ENCODE measurements at regions not wholly inside any gene's neighbourhood (a gene's known extent, or its start where the extent isn't known, plus 50 kb on each side); places are given as distances from the start of the nearest gene placed in this dataset.

DNA sequence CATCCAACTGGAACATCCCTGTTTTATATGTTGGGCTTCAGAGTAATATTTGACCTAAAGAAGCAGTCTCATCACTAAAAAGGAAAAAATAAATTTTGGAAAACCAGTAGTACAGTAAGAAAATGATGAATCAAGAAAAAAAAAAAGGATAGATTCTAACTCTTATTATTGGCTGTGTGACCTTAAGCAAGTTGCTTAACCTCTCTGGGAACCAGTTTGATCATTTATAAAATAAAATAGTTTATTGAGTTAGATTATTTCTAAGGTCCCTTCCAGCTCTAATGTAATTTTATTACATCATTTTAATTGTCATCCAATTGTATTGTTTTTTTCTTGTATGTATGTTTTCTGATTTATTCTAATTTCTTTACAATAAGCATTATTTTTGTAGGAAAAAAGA lies 127.0 kb downstream of the PRELID2 start:
- H3K4me2 ChIP-seq (ENCODE audit: low read length): no peak overlapping the region
- H3K4me1 ChIP-seq (ENCODE audit: low read length): no peaks in the 10 kb centered on the region
- no peaks in the 10 kb centered on the region for H3K36me3 ChIP-seq (replicated peaks; ENCODE audit: low read depth, low read length)
- H3K4me3 ChIP-seq (ENCODE audit: low read length): no peak overlapping the region
- TF ChIP-seq, protein P1, sequence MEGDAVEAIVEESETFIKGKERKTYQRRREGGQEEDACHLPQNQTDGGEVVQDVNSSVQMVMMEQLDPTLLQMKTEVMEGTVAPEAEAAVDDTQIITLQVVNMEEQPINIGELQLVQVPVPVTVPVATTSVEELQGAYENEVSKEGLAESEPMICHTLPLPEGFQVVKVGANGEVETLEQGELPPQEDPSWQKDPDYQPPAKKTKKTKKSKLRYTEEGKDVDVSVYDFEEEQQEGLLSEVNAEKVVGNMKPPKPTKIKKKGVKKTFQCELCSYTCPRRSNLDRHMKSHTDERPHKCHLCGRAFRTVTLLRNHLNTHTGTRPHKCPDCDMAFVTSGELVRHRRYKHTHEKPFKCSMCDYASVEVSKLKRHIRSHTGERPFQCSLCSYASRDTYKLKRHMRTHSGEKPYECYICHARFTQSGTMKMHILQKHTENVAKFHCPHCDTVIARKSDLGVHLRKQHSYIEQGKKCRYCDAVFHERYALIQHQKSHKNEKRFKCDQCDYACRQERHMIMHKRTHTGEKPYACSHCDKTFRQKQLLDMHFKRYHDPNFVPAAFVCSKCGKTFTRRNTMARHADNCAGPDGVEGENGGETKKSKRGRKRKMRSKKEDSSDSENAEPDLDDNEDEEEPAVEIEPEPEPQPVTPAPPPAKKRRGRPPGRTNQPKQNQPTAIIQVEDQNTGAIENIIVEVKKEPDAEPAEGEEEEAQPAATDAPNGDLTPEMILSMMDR (IDR thresholded peaks at IDR 0.05; ENCODE audit: low read depth, low read length): no peak
- TF ChIP-seq EZH2phosphoT487 (IDR thresholded peaks at IDR 0.05; ENCODE audit: low read depth): no peak
- no peak overlapping the region for H2AFZ ChIP-seq (ENCODE audit: low read depth, low read length)
- H4K20me1 ChIP-seq (ENCODE audit: insufficient read depth, low read length): no peaks in the 10 kb centered on the region
- no peak overlapping the region for H3K27ac ChIP-seq (ENCODE audit: low read length)
- no peaks in the 10 kb centered on the region for H3K9me3 ChIP-seq (ENCODE audit: insufficient read depth, low read length)
- no peaks in the 10 kb centered on the region for H3K79me2 ChIP-seq (ENCODE audit: low read length)
- H3K9ac ChIP-seq (ENCODE audit: low read length): no peak overlapping the region
- no peaks in the 10 kb centered on the region; the same call in 1 of the 2 replicates for H3K27me3 ChIP-seq (ENCODE audit: low read depth, low read length)

DNA sequence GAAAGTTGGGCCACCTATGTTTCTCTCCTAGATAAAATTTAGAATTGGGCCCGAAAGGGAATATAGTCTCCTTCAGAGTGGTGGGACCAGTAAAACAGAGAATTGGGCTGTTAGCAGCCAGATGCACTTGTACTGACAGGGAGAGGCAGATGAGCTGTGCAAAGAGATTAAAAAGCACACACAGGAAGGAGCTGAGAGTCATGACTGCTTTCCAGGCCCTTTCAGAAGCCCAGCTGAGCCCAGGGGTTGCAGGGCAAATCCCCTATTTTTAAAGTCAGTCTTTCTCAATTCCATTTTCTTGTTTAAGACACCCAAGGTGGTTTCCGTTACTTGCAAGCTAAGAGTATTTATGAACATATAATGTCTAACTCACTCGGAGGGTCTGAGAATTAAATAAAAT lies 130.4 kb downstream of the PRELID2 start:
- Histone ChIP-seq H4K20me1 (ENCODE audit: insufficient read depth, low read length) (no peaks in the 10 kb centered on the region), H3K9me3 (ENCODE audit: insufficient read depth, low read length) (no peaks in the 10 kb centered on the region), H3K4me3 (ENCODE audit: low read length) (no peak overlapping the region), H3K4me1 (ENCODE audit: low read length) (no peaks in the 10 kb centered on the region), H3K36me3 (replicated peaks; ENCODE audit: low read depth, low read length) (no peaks in the 10 kb centered on the region), H3K79me2 (ENCODE audit: low read length) (no peaks in the 10 kb centered on the region), H2AFZ (ENCODE audit: low read depth, low read length) (no peak overlapping the region), H3K27me3 (ENCODE audit: low read depth, low read length) (no peaks in the 10 kb centered on the region; the same call in 1 of the 2 replicates), H3K4me2 (ENCODE audit: low read length) (no peak overlapping the region), H3K9ac (ENCODE audit: low read length) (no peak overlapping the region), H3K27ac (ENCODE audit: low read length) (no peak overlapping the region)
- TF ChIP-seq, protein P1 (IDR thresholded peaks at IDR 0.05; ENCODE audit: low read depth, low read length): no peak
- no peak for TF ChIP-seq EZH2phosphoT487 (IDR thresholded peaks at IDR 0.05; ENCODE audit: low read depth)

DNA sequence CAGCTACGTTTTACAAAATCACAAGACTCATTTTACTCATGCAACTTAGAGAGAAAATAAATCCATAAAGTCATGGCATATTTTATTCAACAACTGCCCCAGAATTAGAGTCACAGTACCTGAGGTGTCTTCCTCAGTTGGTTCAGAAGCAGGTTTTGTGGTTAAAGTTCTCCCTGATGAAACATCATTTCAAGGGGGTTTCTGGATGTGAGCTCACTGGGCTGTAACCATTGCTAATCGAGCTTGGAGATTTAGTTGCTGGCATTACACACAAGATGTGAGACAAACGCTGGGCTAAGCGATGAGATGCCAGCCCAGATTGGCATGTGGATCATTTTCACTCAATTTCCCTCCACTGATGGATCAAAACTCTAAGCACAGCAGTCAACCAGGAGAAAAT lies 131.3 kb downstream of the PRELID2 start:
- TF ChIP-seq EZH2phosphoT487 (IDR thresholded peaks at IDR 0.05; ENCODE audit: low read depth): no peak
- TF ChIP-seq, protein P1 (IDR thresholded peaks at IDR 0.05; ENCODE audit: low read depth, low read length): no peak
- no peak overlapping the region for H2AFZ ChIP-seq (ENCODE audit: low read depth, low read length)

DNA sequence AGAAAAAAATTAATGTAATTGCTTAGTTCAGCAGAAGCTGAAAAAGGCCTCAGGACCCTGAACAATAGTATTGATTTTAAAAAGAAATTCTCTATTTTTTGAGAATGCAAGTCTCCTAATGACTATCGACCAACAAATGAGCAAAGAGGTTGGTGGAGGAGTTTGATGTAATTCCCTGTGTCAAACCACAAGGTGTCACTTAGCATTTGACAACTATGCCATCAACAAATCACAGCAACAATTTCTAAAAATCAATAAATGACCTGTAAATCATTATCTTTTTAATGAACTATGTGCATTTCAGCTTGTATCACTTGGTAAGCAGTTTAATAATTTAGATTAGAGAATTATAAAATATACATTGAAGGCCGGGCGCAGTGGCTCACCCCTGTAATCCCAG lies 133.7 kb downstream of the PRELID2 start:
- Histone ChIP-seq H3K9me3 (ENCODE audit: insufficient read depth, low read length) (no peaks in the 10 kb centered on the region), H3K27ac (ENCODE audit: low read length) (no peak overlapping the region), H3K9ac (ENCODE audit: low read length) (no peak overlapping the region), H3K4me1 (ENCODE audit: low read length) (no peaks in the 10 kb centered on the region), H3K27me3 (ENCODE audit: low read depth, low read length) (no peaks in the 10 kb centered on the region; the same call in 1 of the 2 replicates), H2AFZ (ENCODE audit: low read depth, low read length) (no peak overlapping the region), H4K20me1 (ENCODE audit: insufficient read depth, low read length) (no peaks in the 10 kb centered on the region), H3K4me2 (ENCODE audit: low read length) (no peak overlapping the region), H3K36me3 (replicated peaks; ENCODE audit: low read depth, low read length) (no peaks in the 10 kb centered on the region), H3K79me2 (ENCODE audit: low read length) (no peaks in the 10 kb centered on the region), H3K4me3 (ENCODE audit: low read length) (no peak overlapping the region)
- no peak for TF ChIP-seq EZH2phosphoT487 (IDR thresholded peaks at IDR 0.05; ENCODE audit: low read depth)

More for the DNA sequence above, 131.3 kb downstream of the PRELID2 start:
- Histone ChIP-seq H3K27me3 (ENCODE audit: low read depth, low read length) (no peaks in the 10 kb centered on the region; the same call in 1 of the 2 replicates), H3K4me1 (ENCODE audit: low read length) (no peaks in the 10 kb centered on the region), H3K36me3 (replicated peaks; ENCODE audit: low read depth, low read length) (no peaks in the 10 kb centered on the region), H3K27ac (ENCODE audit: low read length) (no peak overlapping the region), H3K9me3 (ENCODE audit: insufficient read depth, low read length) (no peaks in the 10 kb centered on the region), H3K4me3 (ENCODE audit: low read length) (no peak overlapping the region), H3K4me2 (ENCODE audit: low read length) (no peak overlapping the region), H3K9ac (ENCODE audit: low read length) (no peak overlapping the region), H3K79me2 (ENCODE audit: low read length) (no peaks in the 10 kb centered on the region), H4K20me1 (ENCODE audit: insufficient read depth, low read length) (no peaks in the 10 kb centered on the region)
